Rectal smooth muscle tissue (tissue), 1 donor: ENCODE measurements at regions not wholly inside any gene's neighbourhood (a gene's known extent, or its start where the extent isn't known, plus 50 kb on each side); places are given as distances from the start of the nearest gene placed in this dataset.

Experiments
- H3K27ac ChIP-seq: one replicate; pipeline ENCODE4 v1.7.0; 2013; ENCODE audit warnings: low read depth, low read length, inconsistent platforms
- H3K27me3 ChIP-seq: one replicate; pipeline ENCODE4 v1.7.0; 2013; ENCODE audit warnings: low read length; ENCODE audit not compliant: control insufficient read depth, insufficient read depth
- H3K36me3 ChIP-seq: one replicate; pipeline ENCODE4 v1.7.0; 2013; ENCODE audit warnings: low read length; ENCODE audit not compliant: control insufficient read depth, insufficient read depth
- H3K4me1 ChIP-seq: one replicate; pipeline ENCODE4 v1.7.0; 2013; ENCODE audit warnings: low read length; ENCODE audit not compliant: control insufficient read depth, insufficient read depth
- H3K4me3 ChIP-seq: one replicate; pipeline ENCODE4 v1.7.0; 2013; ENCODE audit warnings: low read length
- H3K9ac ChIP-seq: one replicate; pipeline ENCODE4 v1.7.0; 2013; ENCODE audit warnings: low read length

DNA sequence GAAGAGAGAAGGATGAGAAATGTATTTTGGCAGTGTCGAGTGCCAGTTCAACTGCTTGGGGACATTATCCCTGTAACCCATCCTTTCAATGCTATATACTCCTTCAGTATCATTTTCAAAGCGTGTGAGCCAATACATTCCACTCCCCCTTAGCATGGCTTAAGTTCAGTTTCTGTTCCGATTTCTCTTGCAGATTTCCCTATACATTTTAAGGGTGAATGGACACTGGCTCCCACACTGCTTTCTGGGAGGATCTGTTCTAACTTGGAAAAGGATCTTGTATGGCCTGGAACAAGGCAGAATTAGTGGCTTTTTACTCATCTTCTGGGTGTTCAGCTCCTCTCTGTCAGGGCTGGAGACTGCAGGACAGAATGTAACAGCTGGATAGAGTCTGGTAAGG, 333.8 kb downstream of the HAPSTR1 start:
- H3K4me3 ChIP-seq = no peak overlapping the region

DNA sequence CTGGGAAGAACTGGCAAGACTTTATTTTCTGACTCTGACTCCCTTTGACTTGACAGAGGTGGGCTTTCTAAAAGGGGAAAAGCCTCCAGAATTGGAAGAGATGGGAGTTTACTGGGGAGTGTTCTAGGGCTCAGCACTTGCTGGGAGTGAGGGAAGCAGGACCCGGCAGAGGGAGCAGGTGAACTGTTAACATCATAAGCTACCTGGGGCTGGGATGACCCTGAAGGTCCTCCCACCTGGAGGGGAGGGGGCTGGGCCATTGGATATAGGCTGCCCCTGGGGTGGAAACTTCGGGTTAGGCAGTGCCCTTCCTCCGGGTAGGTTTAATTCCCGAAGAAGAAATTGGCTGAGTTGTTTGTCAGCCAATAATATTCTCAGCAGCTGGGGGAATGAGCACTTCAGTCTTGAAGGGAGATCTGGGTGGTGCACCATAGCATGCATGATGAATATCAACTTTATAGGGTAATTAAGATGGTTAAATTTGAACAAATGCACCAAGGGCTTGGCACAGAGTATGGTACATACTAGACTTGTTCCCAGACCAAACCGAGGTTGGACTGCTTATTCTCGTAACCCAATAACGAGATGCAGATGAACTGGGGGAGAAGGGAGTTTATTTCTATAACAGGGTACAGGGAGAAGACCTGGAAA, 337.0 kb downstream of the HAPSTR1 start:
- Histone ChIP-seq H3K4me1 (no peaks in the 10 kb centered on the region), H3K9ac (no peak overlapping the region), H3K27me3 (no peaks in the 10 kb centered on the region), H3K36me3 (no peaks in the 10 kb centered on the region), H3K27ac (no peak overlapping the region), H3K4me3 (no peak overlapping the region)

More for the DNA sequence above, 333.8 kb downstream of the HAPSTR1 start:
- no peaks in the 10 kb centered on the region for H3K4me1 ChIP-seq
- H3K9ac ChIP-seq = no peak overlapping the region
- H3K27me3 ChIP-seq = no peaks in the 10 kb centered on the region
- H3K36me3 ChIP-seq = no peaks in the 10 kb centered on the region
- no peak overlapping the region for H3K27ac ChIP-seq

DNA sequence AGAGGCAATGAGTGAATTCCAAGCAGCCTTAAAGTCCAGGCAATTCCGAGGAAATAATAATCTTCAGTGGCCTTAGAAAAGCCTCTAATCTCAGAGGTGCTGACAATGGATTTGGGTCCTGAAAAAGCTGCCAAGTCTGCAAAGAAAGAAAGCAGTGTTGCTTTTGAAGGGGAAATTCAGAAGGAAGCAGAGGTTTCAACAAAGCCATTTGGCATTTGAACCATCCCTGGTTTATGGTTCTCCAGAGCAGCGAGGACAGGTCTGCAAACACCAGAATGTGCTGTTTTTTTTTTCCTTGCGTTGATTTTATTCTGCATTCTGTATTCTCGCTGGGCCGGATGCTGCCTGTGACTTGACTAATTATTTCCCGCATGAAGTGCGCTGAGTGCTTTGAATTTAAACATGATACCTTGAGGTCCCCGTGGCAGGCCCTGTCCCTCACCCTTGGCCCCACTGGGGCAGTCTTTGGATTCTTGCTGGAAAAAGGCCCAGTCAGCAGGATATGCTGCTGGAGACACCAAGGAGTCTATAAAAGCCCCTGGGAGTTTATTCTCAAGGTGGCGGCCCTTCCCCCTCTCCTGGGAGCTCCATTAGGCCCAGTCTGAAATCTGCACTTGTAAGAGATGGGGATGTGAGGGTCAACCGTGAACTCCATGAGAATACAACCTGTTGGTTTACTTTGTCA, 338.3 kb downstream of the HAPSTR1 start:
- Histone ChIP-seq H3K4me1 (no peaks in the 10 kb centered on the region), H3K4me3 (no peak overlapping the region), H3K9ac (no peak overlapping the region), H3K27ac (no peak overlapping the region), H3K36me3 (no peaks in the 10 kb centered on the region), H3K27me3 (no peaks in the 10 kb centered on the region)

DNA sequence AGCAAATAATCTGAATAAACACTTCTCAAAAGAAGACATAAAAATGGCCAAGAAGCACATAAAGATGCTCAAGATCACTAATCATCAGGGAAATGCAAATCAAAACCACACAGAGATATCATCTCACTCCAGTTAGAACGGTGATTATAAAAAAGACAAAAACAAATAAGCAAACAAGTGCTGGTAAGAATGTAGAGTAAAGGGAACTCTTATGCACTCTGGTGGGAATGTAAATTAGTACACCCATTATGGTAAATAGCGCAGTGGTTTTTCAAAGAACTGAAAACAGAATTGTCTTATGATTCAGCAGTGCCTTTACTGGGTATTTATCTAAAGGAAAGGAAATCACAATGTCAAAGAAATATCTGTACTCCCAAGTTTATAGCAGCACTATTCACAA, 343.2 kb downstream of the HAPSTR1 start:
- Histone ChIP-seq H3K27me3 (no peaks in the 10 kb centered on the region), H3K4me1 (no peaks in the 10 kb centered on the region), H3K27ac (no peak overlapping the region), H3K36me3 (no peaks in the 10 kb centered on the region), H3K9ac (no peak overlapping the region), H3K4me3 (no peak overlapping the region)

DNA sequence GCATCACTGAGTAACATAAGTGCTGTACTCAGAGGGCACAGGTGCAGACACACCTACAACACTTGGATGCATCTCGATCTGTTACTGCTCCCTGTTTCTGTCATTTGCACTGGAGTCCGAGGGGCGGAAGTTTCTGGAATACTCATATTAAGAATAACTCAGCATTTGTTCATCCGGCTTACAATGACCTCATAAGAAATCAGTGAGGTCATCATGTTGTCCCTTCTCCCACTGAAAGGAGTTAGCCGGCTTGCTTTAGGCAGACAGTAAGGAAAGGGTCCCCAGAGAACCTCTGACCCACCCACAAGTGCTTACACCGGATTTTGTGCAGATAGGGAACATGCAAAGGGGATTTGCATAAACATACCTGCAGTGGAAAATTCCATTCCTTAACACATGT, 344.7 kb downstream of the HAPSTR1 start:
- Histone ChIP-seq H3K4me1 (no peaks in the 10 kb centered on the region), H3K9ac (no peak overlapping the region), H3K36me3 (no peaks in the 10 kb centered on the region), H3K27ac (no peak overlapping the region), H3K4me3 (no peak overlapping the region), H3K27me3 (no peaks in the 10 kb centered on the region)

DNA sequence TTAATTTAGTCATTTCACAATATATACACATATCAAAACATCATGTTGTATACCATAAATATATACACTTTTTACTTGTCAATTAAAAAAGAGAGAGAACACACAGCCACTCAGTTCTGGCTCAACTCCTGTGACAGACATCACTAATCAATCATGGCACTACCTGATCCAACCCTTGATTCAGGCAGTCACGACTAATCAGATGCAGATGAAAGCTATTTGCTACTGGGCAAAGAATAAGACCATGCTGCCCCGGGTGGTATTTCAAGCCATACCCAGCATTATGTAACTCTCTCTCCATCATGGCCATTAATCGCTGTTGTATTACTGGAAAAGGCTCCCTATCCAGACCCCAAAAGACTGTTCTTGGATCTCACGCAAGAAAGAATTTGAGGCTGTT, 345.7 kb downstream of the HAPSTR1 start:
- Histone ChIP-seq H3K27me3 (no peaks in the 10 kb centered on the region), H3K4me1 (no peaks in the 10 kb centered on the region), H3K9ac (no peak overlapping the region), H3K36me3 (no peaks in the 10 kb centered on the region), H3K27ac (no peak overlapping the region), H3K4me3 (no peak overlapping the region)

DNA sequence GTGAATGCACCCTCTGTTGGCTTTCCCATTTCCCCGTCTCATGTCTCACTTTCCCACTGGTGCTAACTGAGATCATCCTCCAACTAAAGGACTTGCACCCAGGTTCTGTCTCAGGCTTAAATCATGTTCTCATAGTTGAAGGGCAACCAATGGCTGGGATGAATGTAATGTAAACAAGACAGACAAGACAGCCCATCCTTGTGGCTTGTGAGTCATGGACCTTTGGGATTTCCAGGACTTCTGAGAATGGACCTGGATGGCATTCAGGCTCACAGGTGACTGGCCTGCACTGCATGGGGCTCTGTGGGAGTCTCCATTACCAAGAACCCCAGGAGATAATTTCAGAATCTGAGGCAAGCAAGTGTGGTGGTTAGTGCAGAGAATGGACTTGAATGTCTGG, 347.5 kb downstream of the HAPSTR1 start:
- Histone ChIP-seq H3K27me3 (no peaks in the 10 kb centered on the region), H3K9ac (no peak overlapping the region), H3K27ac (no peak overlapping the region), H3K4me1 (no peaks in the 10 kb centered on the region), H3K36me3 (no peaks in the 10 kb centered on the region), H3K4me3 (no peak overlapping the region)

DNA sequence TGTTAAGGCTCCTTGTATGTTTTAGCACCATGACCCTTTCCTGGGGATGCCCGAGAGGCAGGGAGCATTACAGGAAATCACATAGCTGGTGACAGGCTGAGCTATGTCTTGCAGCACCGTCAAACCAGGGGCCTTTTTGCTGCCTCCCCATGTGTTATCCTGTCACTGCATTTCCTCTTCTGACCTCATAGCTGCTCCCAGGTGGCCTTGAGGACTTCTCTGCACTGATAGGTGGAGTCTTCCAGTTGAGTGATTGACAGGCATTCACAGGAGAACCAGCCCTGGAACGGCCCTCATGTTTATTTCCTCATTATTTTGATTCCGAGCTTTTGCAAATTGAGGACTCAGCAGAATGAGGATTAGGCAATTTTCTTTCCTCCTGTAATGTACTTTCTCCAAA, 349.6 kb downstream of the HAPSTR1 start:
- H3K27ac ChIP-seq = no peak overlapping the region
- H3K27me3 ChIP-seq = no peaks in the 10 kb centered on the region

DNA sequence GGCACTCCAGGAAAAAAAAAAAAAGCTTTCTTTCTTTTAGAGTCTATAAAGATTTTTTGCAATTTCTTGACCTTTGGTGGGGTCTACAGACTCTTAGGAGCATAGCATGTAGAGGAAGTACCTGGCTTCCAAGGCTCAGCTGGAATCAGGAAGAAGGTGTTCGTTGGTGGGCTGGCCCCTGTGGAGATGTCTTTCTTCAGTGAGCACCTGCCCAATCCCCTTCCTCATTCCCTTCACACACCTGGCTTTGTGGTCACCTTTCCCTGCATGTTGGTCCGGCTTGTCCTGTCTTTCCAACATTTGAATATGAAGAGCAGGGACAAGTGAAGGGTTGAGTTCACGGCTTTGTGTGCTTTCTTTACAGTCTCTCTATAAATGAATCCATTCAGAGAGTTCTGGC, 352.4 kb downstream of the HAPSTR1 start:
- H3K9ac ChIP-seq = no peak overlapping the region
- H3K4me3 ChIP-seq = no peak overlapping the region
- H3K27me3 ChIP-seq = no peaks in the 10 kb centered on the region
- no peak overlapping the region for H3K27ac ChIP-seq
- no peaks in the 10 kb centered on the region for H3K4me1 ChIP-seq
- no peaks in the 10 kb centered on the region for H3K36me3 ChIP-seq

More for the DNA sequence above, 349.6 kb downstream of the HAPSTR1 start:
- H3K4me3 ChIP-seq = no peak overlapping the region
- no peaks in the 10 kb centered on the region for H3K4me1 ChIP-seq
- no peaks in the 10 kb centered on the region for H3K36me3 ChIP-seq
- H3K9ac ChIP-seq = no peak overlapping the region

DNA sequence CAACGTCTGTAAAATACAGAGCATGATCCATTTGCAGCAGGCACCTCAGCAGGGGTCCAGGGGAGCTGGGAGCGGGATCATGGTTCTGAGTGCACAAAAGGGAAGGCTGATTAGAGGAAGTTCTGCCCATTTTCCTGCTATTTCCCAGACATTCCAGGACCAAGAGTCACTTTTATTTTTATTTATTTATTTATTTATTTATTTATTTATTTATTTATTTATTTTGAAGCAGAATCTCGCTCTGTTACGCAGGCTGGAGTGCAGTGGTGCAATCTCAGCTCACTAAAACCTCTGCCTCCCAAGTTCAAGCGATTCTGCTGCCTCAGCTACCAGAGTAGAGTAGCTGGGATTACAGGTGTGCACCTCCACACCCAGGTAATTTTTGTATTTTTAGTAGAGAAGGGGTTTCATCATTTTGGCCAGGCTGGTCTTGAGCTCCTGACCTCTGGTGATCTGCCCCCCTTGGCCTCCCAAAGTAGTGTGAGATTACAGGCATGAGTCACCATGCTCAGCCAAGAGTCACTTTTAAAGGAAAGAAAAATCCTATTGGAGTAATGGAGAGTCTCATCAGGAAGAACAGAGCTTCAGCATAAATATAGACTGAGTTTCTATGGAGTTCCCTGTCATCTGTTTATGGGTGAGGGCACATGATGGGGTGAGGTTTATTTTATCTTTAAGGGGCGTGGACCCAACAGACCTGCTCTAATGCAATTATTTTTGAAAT, 355.2 kb downstream of the HAPSTR1 start:
- Histone ChIP-seq H3K9ac (no peak overlapping the region), H3K27ac (peak overlapping the region; percentile 50), H3K4me1 (no peaks in the 10 kb centered on the region), H3K4me3 (no peak overlapping the region), H3K36me3 (no peaks in the 10 kb centered on the region), H3K27me3 (no peaks in the 10 kb centered on the region)

DNA sequence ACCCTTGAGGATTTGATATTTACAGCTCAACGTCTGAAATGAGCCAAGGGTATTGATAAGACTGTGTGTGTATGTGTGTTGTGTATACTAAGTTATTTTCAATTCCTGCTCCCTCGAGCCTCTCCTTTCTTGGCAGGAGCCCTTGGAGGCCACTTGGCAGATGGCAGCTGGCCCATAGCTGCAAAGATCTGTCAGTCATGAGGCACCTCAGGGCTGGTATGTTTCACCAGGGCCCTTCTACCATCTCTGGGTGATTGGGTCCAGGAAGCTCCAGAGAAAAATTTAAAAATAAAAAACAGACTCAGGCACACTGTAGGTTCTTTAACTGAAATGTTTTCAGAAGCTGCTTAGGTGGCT, 355.7 kb downstream of the HAPSTR1 start:
- H3K9ac ChIP-seq = no peak overlapping the region
- H3K4me3 ChIP-seq = no peak overlapping the region
- no peaks in the 10 kb centered on the region for H3K36me3 ChIP-seq
- H3K27ac ChIP-seq = peak overlapping the region; percentile 50
- H3K4me1 ChIP-seq = no peaks in the 10 kb centered on the region
- no peaks in the 10 kb centered on the region for H3K27me3 ChIP-seq

DNA sequence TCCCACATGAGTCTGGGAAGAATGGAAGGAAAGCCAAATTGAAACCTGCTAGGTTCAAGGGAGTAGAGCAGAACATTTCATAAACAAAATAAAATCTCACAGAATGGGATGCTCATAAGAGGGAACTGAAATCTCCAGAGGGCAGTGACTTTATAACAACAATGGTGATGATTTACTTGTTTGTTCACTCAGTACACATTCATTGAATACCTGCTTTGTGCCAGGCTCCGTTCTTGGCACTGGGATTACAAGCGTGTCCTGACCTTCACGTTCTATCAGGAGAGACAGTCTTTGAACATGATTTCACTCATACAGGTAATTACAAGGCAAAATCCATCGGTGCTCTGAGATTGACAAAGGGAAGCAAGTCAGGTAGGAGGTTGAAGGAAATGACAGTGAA, 356.3 kb downstream of the HAPSTR1 start:
- H3K4me3 ChIP-seq = no peak overlapping the region
- no peaks in the 10 kb centered on the region for H3K27me3 ChIP-seq
- no peaks in the 10 kb centered on the region for H3K4me1 ChIP-seq
- no peak overlapping the region for H3K9ac ChIP-seq
- no peaks in the 10 kb centered on the region for H3K36me3 ChIP-seq
- no peak overlapping the region for H3K27ac ChIP-seq

DNA sequence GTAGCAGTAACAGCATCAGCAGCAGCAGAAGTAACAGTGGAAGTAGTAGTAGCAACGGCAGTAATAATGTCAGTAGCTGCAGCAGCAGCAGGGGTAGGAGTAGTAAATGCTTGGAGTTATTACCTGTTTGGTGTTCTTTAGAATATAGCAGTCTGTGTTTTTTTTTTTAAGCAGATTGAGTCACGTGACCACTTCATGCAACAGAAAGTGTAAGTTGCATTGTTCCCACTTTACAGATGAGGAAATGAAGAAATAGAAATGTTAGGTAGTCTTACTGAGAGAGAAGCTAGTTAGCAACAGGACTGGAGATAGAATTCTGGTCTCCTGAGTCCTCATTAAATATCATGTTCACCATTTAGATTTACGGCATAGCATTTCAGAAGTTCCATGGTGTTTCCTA, 358.2 kb downstream of the HAPSTR1 start:
- H3K27ac ChIP-seq = no peak overlapping the region
- H3K9ac ChIP-seq = no peak overlapping the region
- no peak overlapping the region for H3K4me3 ChIP-seq

More for the DNA sequence above, 358.2 kb downstream of the HAPSTR1 start:
- no peaks in the 10 kb centered on the region for H3K36me3 ChIP-seq
- no peaks in the 10 kb centered on the region for H3K4me1 ChIP-seq
- no peaks in the 10 kb centered on the region for H3K27me3 ChIP-seq
